SU-DHL-6 (cell line): ENCODE measurements at regions not wholly inside any gene's neighbourhood (a gene's known extent, or its start where the extent isn't known, plus 50 kb on each side); places are given as distances from the start of the nearest gene placed in this dataset.

Experiments
- H2AFZ ChIP-seq: fragments of 200-600 bp; sonication (generic); 2 replicates; pipeline ENCODE4 v1.6.1; 2014; ENCODE audit warnings: low read depth, mild to moderate bottlenecking, moderate library complexity, mixed read lengths, antibody characterized with exemption, low read length; ENCODE audit not compliant: severe bottlenecking
- H3F3A ChIP-seq: fragments of 200-600 bp; shearing (Covaris generic); 2 replicates; pipeline ENCODE4 v1.6.0; 2016; ENCODE audit warnings: antibody characterized with exemption, mild to moderate bottlenecking; ENCODE audit not compliant: insufficient read depth
- H3K27ac ChIP-seq: fragments of 200-600 bp; sonication (generic); 2 replicates; pipeline ENCODE4 v1.5.1; 2016; ENCODE audit warnings: low read depth, mild to moderate bottlenecking, low read length, moderate library complexity, mixed read lengths
- H3K27me3 ChIP-seq: fragments of 200-600 bp; sonication (generic), shearing (Covaris generic); 2 replicates; pipeline ENCODE4 v1.6.0; 2014; ENCODE audit warnings: mild to moderate bottlenecking, low read length
- H3K36me3 ChIP-seq: fragments of 200-600 bp; sonication (generic); 2 replicates; pipeline ENCODE4 v1.6.1; 2014; ENCODE audit warnings: mild to moderate bottlenecking, low read length, mixed read lengths
- H3K4me2 ChIP-seq: fragments of 300-600, 200-600 bp; shearing (Covaris generic), sonication (generic); 2 replicates; pipeline ENCODE4 v1.6.0; 2014; ENCODE audit warnings: low read length, low read depth, mild to moderate bottlenecking; ENCODE audit not compliant: poor library complexity, severe bottlenecking
- H3K4me3 ChIP-seq: fragments of 200-600 bp; sonication (generic); 2 replicates; pipeline ENCODE4 v1.5.1; 2014; ENCODE audit warnings: antibody characterized with exemption, low read length, mild to moderate bottlenecking, mixed read lengths; ENCODE audit not compliant: insufficient read depth, poor library complexity, severe bottlenecking
- H3K79me2 ChIP-seq: fragments of 200-600 bp; sonication (generic); 2 replicates; pipeline ENCODE4 v1.6.1; 2014; ENCODE audit warnings: mild to moderate bottlenecking, low read length, moderate library complexity; ENCODE audit not compliant: insufficient read depth
- H3K9ac ChIP-seq: fragments of 200-600 bp; sonication (generic); 2 replicates; pipeline ENCODE4 v1.7.0; 2014; ENCODE audit warnings: mild to moderate bottlenecking, low read length
- H3K9me2 ChIP-seq: fragments of 200-600 bp; sonication (generic); replicated peaks from 2 replicates; pipeline ENCODE4 v1.6.1; 2014; ENCODE audit warnings: low read length; ENCODE audit not compliant: insufficient read depth
- H3K9me3 ChIP-seq: fragments of 200-600 bp; sonication (generic); 2 replicates; pipeline ENCODE4 v1.6.1; 2014; ENCODE audit warnings: low read length, mixed read lengths; ENCODE audit not compliant: insufficient read depth
- H4K20me1 ChIP-seq: fragments of 200-600 bp; sonication (generic); 2 replicates; pipeline ENCODE4 v1.6.1; 2014; ENCODE audit warnings: low read depth, mild to moderate bottlenecking, antibody characterized with exemption, low read length, moderate library complexity, mixed read lengths
- EZH2phosphoT487 ChIP-seq: fragments of 200-600 bp; sonication (generic), shearing (Covaris generic); conservative IDR thresholded peaks from 2 replicates; pipeline ENCODE4 v1.6.1; 2018; ENCODE audit warnings: mild to moderate bottlenecking, antibody characterized with exemption, low read length, moderate library complexity, mixed read lengths
- TF ChIP-seq, protein P1 (sequence below): fragments of 200-600 bp; sonication (generic); IDR thresholded peaks from one replicate; pipeline ENCODE4 v1.5.1; 2017; ENCODE audit warnings: antibody characterized with exemption, mild to moderate bottlenecking, low read length, moderate library complexity; ENCODE audit not compliant: insufficient read depth, poor library complexity, severe bottlenecking

DNA sequence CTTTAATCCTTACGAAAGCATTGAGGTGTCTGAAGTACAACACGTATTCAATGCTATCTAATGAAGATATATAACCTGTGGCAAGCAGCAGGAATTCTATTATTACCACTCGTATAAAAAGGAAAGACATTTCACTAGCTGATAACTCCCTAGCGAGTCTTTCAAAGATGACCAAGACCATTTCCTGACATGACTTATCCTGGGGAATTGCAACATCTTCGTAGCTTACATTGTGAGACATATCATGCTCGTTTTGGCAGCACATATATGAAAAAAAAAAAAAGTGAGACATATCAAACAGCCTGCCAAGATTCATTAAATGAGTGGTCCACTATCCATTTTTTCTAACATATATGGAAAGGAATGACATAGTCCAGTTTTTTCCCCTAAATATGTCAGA, 337.0 kb downstream of the FSCB start:
- no peak overlapping the region for H3K4me2 ChIP-seq
- no peaks in the 10 kb centered on the region for H3K9me3 ChIP-seq
- H3K27ac ChIP-seq: no peak overlapping the region
- H3K79me2 ChIP-seq: no peaks in the 10 kb centered on the region
- TF ChIP-seq, protein P1, sequence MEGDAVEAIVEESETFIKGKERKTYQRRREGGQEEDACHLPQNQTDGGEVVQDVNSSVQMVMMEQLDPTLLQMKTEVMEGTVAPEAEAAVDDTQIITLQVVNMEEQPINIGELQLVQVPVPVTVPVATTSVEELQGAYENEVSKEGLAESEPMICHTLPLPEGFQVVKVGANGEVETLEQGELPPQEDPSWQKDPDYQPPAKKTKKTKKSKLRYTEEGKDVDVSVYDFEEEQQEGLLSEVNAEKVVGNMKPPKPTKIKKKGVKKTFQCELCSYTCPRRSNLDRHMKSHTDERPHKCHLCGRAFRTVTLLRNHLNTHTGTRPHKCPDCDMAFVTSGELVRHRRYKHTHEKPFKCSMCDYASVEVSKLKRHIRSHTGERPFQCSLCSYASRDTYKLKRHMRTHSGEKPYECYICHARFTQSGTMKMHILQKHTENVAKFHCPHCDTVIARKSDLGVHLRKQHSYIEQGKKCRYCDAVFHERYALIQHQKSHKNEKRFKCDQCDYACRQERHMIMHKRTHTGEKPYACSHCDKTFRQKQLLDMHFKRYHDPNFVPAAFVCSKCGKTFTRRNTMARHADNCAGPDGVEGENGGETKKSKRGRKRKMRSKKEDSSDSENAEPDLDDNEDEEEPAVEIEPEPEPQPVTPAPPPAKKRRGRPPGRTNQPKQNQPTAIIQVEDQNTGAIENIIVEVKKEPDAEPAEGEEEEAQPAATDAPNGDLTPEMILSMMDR: no peak
- TF ChIP-seq EZH2phosphoT487: no peak
- no peaks in the 10 kb centered on the region for H3K9me2 ChIP-seq
- H3K27me3 ChIP-seq: no peaks in the 10 kb centered on the region
- H2AFZ ChIP-seq: peak overlapping the region; percentile 45
- H3K4me3 ChIP-seq: no peak overlapping the region
- no peak overlapping the region for H3K9ac ChIP-seq
- no peaks in the 10 kb centered on the region for H4K20me1 ChIP-seq
- H3K36me3 ChIP-seq: no peaks in the 10 kb centered on the region
- no peaks in the 10 kb centered on the region for H3F3A ChIP-seq

DNA sequence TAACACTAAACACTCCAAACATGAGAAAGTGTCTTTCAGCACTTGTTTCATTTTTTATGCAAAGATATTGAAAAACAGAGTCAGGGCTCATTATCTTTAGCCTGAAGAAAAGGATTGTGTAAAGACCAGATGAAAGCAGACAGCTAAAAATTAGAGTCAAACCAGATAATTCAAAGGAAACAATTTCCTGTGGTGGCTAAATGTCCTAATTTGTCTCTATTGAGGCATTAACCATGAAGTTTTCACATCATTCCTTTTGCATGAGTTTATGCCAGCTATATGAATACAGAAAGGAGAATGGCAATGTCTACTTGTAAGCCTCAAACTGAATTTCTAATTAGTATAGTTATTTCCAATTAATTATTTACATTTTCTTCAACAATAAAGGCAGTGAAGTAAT, 338.5 kb downstream of the FSCB start:
- Histone ChIP-seq H3K79me2 (no peaks in the 10 kb centered on the region), H3K9me2 (no peaks in the 10 kb centered on the region), H3K9me3 (no peaks in the 10 kb centered on the region), H3F3A (no peaks in the 10 kb centered on the region), H3K27me3 (no peaks in the 10 kb centered on the region), H3K36me3 (no peaks in the 10 kb centered on the region), H2AFZ (no peak overlapping the region), H3K4me3 (no peak overlapping the region), H3K9ac (no peak overlapping the region), H3K4me2 (no peak overlapping the region), H4K20me1 (no peaks in the 10 kb centered on the region), H3K27ac (no peak overlapping the region)
- TF ChIP-seq, protein P1: no peak
- TF ChIP-seq EZH2phosphoT487: no peak

DNA sequence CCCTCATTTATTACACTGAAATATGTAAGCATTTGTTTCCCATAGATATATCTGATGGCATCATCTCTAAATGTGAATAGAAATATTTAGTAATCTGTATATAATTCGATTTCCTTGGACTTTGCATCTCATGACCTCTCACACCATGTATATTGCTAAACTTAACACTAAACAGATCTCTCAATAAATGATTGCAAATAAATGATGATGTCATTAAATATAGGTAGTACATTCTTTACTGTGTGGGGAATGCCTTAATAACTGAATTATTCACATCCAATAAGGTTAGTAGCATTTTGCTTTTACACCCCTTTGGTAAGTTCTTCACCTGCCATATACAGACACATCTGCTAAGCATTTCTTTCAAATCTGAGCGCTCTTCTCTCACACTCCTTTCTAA, 340.5 kb downstream of the FSCB start:
- no peak overlapping the region for H3K27ac ChIP-seq
- H3K4me3 ChIP-seq: no peak overlapping the region
- H3K9ac ChIP-seq: no peak overlapping the region
- no peak overlapping the region for H3K4me2 ChIP-seq
- no peaks in the 10 kb centered on the region for H3K9me2 ChIP-seq
- no peaks in the 10 kb centered on the region for H3K79me2 ChIP-seq
- no peak overlapping the region for H2AFZ ChIP-seq
- H3K36me3 ChIP-seq: no peaks in the 10 kb centered on the region
- H4K20me1 ChIP-seq: no peaks in the 10 kb centered on the region
- no peaks in the 10 kb centered on the region for H3K27me3 ChIP-seq
- TF ChIP-seq, protein P1: no peak
- no peak for TF ChIP-seq EZH2phosphoT487
- peaks cover 7% of the 10 kb centered on the region; the same call in 1 of the 2 replicates for H3K9me3 ChIP-seq
- no peaks in the 10 kb centered on the region for H3F3A ChIP-seq
